Activated CD8-positive, alpha-beta memory T cell treated with anti-CD3 and anti-CD28 coated beads, Interleukin-2, amount 50 U/mL, for 1 hour (primary cell): ENCODE measurements at regions not wholly inside any gene's neighbourhood (a gene's known extent, or its start where the extent isn't known, plus 50 kb on each side); places are given as distances from the start of the nearest gene placed in this dataset.

Source experiments
- DNase-seq: peaks from one replicate; pipeline ENCODE4 v3.0.0-alpha.2; 2020; ENCODE audit errors: extremely low read depth

DNA sequence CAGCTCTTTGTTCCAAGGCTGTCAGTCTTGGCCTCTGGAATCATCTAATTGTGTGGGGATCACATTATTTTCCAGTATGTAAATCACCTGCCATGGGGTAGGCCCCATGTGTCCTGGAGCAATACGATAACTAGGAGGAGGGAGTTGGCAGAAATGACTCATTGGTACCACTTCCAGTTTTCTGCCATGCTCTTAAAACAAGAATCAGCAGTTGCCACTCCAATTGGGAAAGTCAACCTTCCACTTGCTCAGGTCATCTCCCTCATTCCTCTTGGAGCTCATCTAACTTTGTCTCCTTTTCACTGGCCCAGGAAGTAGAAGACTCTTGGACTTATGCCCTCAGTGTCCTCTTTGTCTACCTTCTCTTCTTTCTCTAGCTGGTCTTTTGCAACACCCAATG, 487.0 kb downstream of the SLC4A3 start:
- no peak for DNase-seq

DNA sequence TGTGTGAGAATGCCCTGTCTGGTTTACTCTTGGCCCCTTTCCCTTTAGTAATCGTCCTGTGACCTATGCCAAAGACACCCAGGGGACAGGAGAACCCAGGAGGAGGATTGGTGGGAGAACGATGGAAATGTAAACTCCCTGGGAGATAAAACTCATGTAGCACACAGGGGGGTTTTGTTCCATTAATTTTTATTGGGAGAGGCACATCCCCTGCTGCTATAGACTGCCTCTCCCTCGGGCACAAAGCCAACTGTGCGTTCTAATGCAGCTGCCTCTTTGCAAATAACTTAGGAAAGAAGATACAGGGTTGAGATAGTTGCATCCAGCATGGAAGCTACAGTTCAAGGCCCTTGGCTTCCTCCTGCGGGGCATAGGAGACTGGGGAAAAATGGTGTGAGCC, 489.6 kb downstream of the SLC4A3 start:
- no peak for DNase-seq

DNA sequence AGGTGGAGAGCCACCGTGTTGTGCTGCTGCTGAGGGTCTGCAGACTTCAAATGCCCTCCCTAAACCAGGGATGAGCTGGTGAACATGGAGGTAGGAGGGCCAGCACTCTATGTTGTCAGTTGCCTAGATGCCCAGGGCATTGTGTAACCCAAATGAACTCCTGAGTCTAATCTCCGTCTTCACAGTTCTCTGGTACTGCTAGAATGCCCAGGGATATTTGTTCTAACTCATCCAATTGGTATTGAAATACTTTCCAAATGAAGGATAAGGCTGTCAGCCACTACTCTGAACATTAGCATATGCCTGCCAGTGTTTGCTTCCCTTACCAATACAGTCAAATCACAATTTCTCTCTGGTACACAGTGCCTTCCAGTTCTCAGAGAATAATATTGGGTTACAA, 492.6 kb downstream of the SLC4A3 start:
- no peak for DNase-seq

DNA sequence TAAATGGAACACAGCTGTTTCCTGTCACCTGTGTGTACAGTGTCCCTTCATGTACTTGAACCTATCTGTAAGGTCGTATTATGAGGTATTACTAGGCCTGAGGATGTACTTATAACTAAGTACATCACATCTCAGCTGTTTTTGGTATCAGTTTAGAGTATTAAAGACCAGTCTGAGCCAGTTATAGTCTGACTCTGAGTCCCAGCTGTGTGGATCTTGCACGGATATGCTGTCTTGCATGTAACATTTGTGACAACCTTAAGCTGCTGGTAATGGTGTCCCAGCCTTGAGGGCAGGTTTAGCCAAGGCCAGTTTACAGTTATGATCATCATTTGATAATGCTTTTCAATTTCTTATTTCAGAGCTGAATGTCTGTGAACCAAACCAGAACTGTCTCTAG, 496.3 kb downstream of the SLC4A3 start:
- DNase-seq, result no peak

DNA sequence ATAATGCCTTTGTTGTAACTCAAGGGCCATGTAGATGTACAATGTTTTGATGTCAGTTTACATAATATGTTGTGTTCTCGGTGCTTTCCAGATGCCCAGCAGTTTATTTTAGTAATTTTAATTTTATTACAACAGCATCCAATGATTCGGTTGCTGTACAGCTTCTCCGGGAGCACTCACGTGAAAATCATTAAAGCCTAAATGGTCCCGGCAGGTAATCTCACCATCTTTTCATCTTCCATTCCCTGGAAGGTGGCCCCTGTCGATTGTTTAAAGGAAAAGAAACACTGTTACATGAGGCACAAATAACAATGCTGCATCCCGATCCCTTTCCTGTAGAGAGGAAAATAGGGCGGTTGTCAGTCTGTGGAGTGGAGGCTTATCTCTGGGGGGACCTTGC, 498.1 kb downstream of the SLC4A3 start:
- no peak for DNase-seq

DNA sequence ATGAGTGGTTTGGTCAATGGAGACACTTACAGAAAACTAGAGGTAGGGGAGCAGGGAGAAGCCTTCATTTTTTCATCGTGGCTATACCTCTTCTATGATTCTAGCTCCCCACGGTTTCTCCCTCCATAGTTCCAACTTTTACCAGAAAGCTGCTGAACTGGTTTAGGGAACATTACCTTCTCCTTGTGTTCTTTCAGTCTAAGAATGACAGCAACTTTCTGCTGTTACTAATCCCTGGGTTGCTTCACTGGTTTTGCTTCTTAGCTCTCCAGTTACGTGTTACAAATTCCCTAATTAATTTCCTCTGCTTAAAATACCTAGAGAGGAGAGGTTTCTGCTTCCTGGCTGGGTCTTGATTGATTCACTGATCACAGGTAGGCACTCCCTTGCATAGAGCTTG, 499.9 kb downstream of the SLC4A3 start:
- DNase-seq, result no peak

DNA sequence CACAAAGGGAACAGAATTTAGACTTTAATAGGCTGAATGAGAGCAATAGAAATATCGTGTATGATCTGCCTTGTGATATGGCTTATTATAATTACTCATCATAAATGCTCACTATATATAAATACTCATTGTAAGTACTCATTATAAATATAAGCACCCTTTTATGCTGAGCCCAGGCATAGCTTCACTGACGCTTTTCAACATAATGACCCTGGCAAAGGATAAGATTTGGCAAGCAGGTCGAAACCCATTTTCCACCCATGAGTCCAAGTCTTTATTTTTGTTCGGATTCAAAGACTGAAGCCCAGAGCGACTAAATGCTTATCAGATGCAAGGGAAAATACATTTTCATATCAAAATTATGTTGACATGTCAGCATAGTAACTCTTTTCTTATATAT, 500.4 kb downstream of the SLC4A3 start:
- no peak for DNase-seq

DNA sequence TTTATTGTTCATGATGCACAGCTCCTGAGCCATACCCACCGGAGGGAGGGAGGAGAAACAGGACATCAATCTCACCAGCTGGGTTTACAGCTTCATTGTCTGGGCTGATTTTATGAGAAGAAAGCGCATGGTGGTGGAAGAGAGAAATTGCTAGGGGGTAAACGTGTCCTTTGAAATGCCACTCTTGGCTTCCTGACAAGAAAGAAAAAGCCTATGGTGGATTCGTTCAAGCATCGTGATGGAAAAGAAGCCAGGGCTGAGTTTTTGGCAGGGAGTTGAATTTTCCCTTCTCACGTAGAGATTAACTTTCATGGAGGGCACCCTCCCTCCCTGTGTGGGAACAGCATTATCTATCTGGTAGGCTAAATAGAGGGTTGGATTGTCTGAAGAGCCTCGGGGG, 502.0 kb downstream of the SLC4A3 start:
- DNase-seq, result no peak

DNA sequence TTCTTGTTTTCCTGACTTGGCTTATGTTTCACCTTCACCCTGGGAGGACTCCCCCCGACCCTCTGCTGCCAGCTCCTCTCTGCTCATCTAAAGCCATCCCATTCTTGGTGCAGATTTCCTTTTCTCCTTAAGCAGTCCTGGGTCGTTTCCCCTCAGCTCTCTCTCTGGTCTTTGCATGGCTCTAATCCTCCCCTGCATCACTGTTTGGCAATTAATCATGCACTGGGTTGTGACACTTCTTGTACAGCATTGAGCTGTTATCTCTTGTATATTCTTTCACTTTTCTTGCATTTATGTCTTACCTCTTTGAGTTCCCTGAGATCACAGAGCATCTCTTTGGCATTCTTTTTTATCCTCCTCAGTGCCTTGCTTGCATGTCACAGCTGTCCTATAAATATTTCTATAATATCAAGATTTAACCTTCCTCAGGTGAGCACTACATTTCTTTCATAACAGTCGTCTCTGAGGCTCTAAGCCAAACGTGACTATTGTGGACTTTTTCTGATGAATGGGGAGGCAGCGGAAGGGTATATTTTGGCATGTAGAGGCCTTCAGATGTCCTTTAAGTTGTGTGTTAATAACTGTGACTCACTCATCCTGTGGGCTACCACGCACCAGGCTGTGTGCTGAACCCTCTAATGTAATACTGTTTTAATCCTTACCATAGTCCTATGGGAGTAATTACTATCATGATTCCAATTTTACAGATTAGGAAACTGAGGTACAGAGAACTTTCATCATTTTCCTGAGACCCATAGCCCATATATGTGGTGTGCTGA, 507.5 kb downstream of the SLC4A3 start:
- DNase-seq, result no peak

DNA sequence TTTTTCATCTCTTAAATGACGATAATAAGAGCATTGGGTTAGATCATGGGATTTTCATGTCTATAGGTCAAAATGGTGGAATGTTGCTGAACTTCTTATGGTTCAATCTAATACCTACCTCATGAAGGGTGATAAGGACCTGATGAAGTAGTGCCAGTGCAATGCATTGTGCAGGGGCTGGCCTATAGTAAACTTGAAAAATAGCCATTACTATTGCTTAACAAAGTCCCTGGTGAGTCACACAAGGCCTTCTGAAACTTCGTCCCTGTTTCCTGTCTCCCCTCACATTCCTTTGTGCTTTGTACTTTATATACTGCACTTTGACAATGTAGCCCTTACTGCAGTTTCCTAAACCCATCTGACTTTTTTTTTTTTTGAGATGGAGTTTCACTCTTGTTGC, 515.9 kb downstream of the SLC4A3 start:
- no peak for DNase-seq

DNA sequence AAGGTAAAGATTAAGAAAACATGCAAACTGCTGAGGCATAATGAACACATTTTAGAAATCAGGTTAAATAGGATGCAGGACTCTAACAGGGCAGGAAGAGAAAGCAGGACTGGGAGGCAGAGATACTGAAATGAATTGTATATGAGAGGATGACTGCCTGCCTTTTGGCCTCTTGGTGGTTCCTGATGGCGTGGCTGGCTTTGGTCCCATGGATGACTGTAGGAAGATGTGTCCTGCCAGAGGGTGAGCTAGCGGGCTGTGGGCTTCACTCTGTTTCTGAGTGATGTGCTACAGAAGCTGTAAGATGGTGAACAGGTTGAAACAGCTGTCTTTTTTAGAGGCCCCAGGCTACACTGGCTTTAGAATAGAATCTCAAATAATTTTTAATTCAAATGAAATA, 517.0 kb downstream of the SLC4A3 start:
- no peak for DNase-seq

DNA sequence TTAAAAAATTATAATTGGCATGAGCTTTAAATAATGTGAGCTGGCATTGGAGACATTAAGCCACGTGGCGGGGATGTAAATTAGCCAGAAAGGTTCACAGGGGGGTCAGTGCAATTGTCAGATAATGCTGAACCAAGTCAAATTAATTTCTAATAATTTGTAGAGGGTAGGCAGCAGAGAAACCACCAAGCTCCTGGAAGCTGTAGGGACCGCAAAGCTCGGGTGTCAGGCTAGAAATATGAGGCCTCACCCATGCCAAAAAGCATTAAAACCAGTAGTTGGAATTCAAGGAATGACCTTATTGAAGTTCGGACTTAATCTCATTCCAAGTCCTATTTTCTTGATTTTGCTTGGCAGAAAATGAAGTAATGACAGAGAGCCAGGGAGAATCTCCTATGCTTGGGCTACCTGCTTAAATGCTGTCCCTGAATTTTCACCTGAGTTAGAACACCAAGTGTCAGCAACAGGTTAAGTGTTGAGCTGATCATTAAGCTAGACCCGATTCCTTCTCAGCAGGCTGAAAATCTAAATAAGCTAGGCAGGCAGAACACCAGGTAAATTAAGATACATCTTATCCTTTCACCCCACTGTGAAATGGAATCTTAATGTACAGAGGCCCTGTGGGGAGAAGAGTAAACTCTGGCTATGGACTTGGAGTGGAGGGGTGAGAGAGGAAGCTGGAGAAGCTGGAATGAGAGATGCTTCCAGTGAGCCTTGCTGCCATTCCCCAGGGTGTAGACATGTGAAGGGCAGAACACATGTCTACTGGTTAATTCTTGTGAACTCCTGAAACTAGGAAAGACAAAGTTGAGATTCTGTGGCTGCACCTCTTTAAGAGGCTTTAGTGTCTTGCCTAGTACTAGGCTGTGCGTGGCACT, 520.0 kb downstream of the SLC4A3 start:
- DNase-seq, result no peak

DNA sequence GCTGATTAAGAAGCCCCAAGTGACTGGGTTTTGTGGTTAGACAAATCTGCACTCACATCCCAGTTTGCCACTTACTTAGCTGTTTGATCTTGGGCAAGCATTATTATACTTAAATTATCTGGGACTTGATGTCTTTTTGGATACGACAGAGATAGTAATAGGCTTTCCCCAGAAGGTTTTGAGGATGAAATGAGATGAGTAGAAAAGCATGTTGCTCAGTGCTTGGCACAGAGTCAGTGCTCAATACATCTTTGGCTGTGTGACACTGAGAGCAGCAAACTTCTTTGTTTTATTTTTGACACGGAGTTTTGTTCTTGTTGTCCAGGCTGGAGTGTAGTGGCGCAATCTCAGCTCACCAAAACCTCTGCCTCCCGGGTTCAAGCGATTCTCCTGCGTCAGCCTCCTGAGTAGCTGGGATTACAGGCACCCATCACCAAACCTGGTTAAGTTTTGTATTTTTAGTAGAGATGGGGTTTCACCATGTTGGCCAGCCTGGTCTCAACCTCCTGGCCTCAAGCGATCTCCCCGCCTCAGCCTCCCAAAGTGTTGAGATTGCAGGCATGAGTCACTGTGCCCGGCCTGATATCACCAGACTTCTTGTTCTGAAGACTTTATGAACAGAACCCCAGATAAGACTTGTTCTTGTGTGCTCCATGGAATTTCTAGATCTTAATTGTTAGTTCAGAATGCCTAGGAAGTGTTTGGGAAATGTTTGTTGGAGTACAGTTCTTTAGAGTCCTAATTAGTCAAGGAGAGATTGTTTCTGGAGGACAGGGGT, 521.2 kb downstream of the SLC4A3 start:
- DNase-seq, result no peak

DNA sequence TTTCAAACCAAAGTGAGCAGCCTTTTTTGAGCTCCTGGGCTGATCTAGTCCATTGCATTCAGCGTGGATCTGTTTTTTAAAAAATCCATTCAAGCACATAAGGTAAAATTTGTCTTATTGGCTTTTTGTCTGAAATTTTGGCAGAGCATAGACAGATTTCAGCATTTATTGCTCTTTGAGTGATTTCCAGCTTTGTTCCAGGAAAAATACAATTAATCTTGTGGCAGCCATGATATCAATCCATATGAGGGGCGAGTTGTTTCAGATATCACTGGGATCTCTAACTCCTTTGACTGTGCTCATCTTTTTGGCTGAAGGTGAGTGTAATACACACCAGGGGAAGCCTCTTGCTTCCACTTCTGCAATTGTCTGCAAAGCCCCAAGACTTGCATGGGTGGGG, 523.9 kb downstream of the SLC4A3 start:
- no peak for DNase-seq

DNA sequence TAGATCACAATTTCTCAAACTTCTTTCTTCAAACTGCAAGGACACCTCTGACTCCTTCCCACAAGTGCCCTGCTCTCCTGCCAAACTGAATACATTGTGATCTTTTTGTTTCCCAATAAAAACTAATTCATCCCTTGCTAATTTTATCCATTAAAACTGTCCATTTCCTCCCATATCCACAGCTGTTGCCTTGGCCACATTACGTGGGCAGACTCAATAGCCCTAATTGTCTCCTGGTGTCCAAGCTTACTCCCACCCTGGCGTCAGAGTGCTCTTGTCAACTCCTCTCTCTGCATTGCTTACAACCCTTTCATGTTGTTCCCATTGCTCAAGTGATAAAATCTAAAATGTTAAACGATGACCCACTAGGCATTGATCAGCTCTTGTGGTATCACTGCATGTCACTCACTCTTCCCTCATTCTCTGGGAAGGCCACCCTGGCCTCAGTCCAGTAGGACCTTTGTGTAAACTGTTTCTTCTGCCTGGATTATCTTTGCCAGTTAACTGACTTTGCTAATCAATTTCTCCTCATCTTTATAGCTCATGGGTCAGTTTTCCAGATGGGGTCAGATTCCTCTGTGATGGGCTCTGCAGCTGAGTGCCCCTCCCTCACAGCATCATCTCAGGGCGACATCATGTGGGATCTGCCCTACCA, 525.0 kb downstream of the SLC4A3 start:
- DNase-seq, result no peak

DNA sequence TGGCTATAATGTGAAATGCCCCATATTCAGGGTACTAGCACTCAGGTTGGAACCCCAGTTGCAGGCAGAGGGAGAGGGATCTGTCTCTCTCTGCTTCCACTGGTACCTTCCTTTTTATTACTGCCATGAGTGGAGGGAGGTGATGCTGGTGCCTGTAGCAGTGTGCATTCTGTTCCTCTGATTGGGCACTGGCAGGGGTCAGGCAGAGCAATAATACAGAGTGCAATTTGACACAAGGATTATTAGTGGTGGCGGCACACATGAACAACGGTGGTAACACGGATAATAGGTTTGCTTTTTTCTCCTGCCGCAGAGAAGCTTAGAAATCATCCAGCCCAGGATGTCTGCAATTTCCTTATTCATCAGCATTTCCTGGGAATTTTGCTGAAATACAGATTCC, 525.7 kb downstream of the SLC4A3 start:
- no peak for DNase-seq

DNA sequence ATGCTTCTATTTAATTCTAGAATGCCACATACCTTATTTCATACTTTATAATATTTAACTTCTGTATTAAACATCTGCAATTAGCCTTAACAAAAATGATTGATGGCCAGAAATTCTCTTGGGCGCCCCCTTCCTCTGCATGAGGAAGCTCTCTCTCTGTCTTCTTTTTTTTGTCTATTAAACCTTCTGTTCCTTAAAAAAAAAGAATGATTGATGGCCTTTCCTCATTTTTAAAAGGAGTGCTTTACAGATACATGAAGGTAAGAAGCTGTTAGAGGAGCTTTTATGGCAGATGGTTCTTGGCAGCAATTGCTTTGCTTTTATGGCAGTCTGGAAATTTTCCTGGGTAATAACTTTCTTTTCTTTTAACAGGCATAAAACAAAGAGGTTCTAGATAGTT, 526.9 kb downstream of the SLC4A3 start:
- DNase-seq, result no peak

DNA sequence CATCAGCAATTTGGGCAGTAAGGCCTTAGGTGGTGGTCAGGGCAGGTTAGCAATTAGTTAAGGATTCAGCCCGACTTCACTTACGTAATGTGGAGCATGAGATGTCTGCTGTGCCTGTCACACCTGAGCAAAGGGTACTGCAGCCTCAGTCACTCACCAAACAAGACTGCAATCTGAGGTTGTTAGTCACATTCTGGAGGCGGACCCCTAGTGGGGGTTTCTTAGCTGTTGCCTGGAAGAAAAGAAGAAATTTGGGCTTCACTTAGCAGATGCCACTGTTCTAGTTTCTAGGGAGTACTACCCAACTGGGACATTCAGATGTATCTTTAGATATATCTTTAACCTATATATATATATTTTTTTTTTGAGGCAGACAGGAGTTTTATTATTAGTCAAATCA, 529.9 kb downstream of the SLC4A3 start:
- DNase-seq, result no peak

DNA sequence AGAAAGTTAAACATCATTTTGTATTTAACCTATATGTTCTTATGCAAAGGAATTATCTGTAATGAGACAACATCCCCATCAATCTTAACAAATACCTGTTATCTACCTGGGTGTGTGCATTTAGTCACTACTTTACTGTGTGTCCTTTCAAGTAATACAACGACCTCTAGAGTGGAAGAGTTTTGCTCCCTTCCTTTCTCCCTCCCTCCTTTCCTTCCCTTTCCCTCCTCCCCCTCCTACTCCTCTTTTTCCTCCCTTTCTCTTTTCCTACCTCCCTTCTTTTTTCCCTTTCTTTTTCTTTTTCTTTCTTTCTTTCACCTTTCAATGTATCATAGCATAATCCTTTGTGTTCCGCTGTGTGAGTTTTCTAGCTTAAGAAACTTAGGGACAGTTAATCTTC, 532.3 kb downstream of the SLC4A3 start:
- no peak for DNase-seq

DNA sequence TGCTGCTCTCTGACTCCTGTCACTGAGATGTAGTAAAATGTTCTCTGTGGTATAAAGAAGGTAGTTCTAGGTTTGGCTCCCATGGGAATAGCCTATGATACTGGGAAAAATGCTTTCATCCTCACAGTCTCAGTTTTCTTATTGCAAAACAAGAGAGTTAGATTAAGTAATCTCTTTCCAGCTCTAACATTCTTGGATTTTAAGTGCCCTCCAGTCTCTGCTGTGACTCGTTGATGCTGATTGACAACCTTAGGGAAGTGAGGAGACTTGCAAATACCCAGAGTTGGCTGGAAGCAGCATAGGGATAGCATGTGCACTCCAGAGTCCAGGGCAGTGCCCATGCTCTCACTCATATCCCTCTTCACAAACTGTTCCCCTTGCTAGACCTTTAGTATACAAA, 534.9 kb downstream of the SLC4A3 start:
- DNase-seq, result no peak

DNA sequence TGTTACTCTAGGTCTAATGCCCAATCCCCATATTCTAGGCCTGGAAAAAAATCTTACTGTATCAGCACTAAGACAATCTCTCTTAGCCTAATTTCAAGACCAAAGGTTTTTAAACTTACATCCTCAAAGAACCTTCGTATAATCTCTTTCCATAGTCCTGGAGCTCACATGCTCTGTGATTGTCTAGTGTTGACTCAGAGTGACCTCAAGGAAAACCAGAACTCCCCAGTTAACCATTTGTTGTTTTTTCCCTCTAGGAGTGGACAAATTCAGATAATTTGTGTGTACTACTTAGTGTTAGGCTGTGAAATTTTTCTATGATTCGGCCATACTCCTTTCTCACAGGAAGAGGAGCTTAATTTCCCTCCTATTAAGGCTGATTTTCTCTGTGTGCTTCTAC, 536.1 kb downstream of the SLC4A3 start:
- no peak for DNase-seq

DNA sequence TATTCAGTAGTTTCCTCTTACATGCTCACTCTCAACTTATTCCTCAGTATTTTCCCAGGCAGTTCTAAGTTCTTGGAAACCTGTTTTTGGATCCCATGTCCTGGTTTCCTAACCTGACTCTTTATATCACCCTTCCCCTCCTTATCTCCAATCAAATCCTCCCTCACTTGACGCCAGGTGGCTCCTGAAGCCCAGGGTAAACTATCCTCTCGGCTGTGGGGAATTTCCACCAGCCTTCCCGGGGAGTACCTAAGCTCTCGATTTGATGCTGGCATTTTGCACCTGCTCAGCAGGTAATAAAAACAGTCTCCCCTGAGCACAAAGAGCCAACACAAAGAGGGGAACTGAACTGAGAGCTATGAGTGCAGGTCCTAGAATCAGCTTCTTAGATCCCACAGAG, 538.0 kb downstream of the SLC4A3 start:
- DNase-seq, result no peak
